K562 (cell line): ENCODE measurements at regions not wholly inside any gene's neighbourhood (a gene's known extent, or its start where the extent isn't known, plus 50 kb on each side); places are given as distances from the start of the nearest gene placed in this dataset.

Experiments used
- ADNP ChIP-seq: fragments of 200-800 bp; sonication (Bioruptor generic); IDR thresholded peaks from 2 replicates; pipeline ENCODE4 v1.6.1; 2016; ENCODE audit warnings: missing genetic modification characterization, missing compliant biosample characterization
- CTCF ChIP-seq, 3 experiments: IDR thresholded peaks in 2 of 3; conservative IDR thresholded peaks in 1 of 3; 2 replicates each; pipeline ENCODE4 v1.5.1; 2011 to 2012; ENCODE audit warnings: low read length in 3 of 3, mild to moderate bottlenecking in 3 of 3, control low read depth in 2 of 3, improper control_type of control experiment in 1 of 3, inconsistent platforms in 1 of 3, low read depth in 1 of 3, mixed read lengths in 1 of 3, moderate library complexity in 1 of 3; ENCODE audit not compliant: insufficient read depth in 2 of 3
- EZH2 ChIP-seq: IDR thresholded peaks from 2 replicates; pipeline ENCODE4 v1.6.1; 2012; ENCODE audit warnings: low read depth, mild to moderate bottlenecking, inconsistent platforms, low read length, borderline replicate concordance
- MCM2 ChIP-seq: fragments of 450-650 bp; IDR thresholded peaks from 2 replicates; pipeline ENCODE4 v1.6.1; 2017; ENCODE audit warnings: low read depth, mild to moderate bottlenecking
- MXI1 ChIP-seq: IDR thresholded peaks from 2 replicates; pipeline ENCODE4 v1.6.1; 2011; ENCODE audit warnings: low read depth, mild to moderate bottlenecking, improper control_type of control experiment, low read length
- MYC ChIP-seq, 2 experiments: fragments of 250-450 bp in 1 of 2; sonication (Bioruptor Pico) in 1 of 2; IDR thresholded peaks; 2 replicates each; pipeline versions ENCODE4 v1.5.1 to v1.6.1; 2012 to 2021; ENCODE audit warnings: low read depth in 2 of 2, borderline replicate concordance in 1 of 2, improper control_type of control experiment in 1 of 2, low read length in 1 of 2, mild to moderate bottlenecking in 1 of 2, moderate library complexity in 1 of 2
- RBM22 ChIP-seq: fragments of 200-400 bp; formaldehyde crosslinking; IDR thresholded peaks from 2 replicates; pipeline ENCODE4 v1.6.1; 2018; ENCODE audit warnings: low read length, low read depth; ENCODE audit not compliant: poor library complexity, severe bottlenecking
- RBM34 ChIP-seq: fragments of 200-400 bp; formaldehyde crosslinking; IDR thresholded peaks from 2 replicates; pipeline ENCODE4 v1.6.1; 2018; ENCODE audit warnings: low read length, borderline replicate concordance; ENCODE audit not compliant: insufficient read depth
- RERE ChIP-seq: sonication (generic); formaldehyde crosslinking; IDR thresholded peaks from 2 replicates; pipeline ENCODE4 v1.8.0; 2023; ENCODE audit warnings: missing genetic modification reagents, mild to moderate bottlenecking, borderline replicate concordance
- SLC30A9 ChIP-seq: fragments of 250-450 bp; sonication (Bioruptor Pico); IDR thresholded peaks from 2 replicates; pipeline ENCODE4 v1.8.0; 2022; ENCODE audit warnings: mild to moderate bottlenecking, moderate library complexity
- ZNF24 ChIP-seq: fragments of 450-650 bp; IDR thresholded peaks from 2 replicates; pipeline ENCODE4 v1.6.1; 2016
- ZNF384 ChIP-seq: IDR thresholded peaks from 2 replicates; pipeline ENCODE4 v1.6.1; 2012; ENCODE audit warnings: low read depth, low read length, improper control_type of control experiment

GRCh38 chr3:177418787-177419186 lies 221.5 kb upstream of the TBL1XR1 start:
- TF ChIP-seq ADNP (tag) (no peak), CTCF (IDR thresholded peaks at IDR 0.05 in 2 of 3, conservative IDR thresholded peaks at IDR 0.05 in 1 of 3; ENCODE audit: insufficient read depth in 2 of 3, low read depth in 1 of 3, low read length in 3 of 3) (no peak), SLC30A9 (CRISPR knock-in tag) (no peak), RBM22 (no peak), ZNF384 (no peak), RERE (no peak), MYC (IDR thresholded peaks at IDR 0.05; ENCODE audit: low read depth, low read length) (no peak), MYC (CRISPR knock-in tag; IDR thresholded peaks at IDR 0.05; ENCODE audit: borderline replicate concordance, low read depth) (no peak), MXI1 (no peak), MCM2 (no peak), EZH2 (no peak), ZNF24 (no peak), RBM34 (no peak)
